Loucy (cell line): ENCODE measurements at regions not wholly inside any gene's neighbourhood (a gene's known extent, or its start where the extent isn't known, plus 50 kb on each side); places are given as distances from the start of the nearest gene placed in this dataset.

Experiments
- H2AFZ ChIP-seq: fragments of 200-600 bp; sonication (generic); 2 replicates; pipeline ENCODE4 v1.6.0; 2016; ENCODE audit warnings: antibody characterized with exemption, mild to moderate bottlenecking, low read length, moderate library complexity
- H3F3A ChIP-seq: fragments of 200-600 bp; 2 replicates; pipeline ENCODE4 v1.6.0; 2016; ENCODE audit warnings: antibody characterized with exemption, low read depth, mild to moderate bottlenecking
- H3K27me3 ChIP-seq: fragments of 200-600 bp; sonication (generic); 2 replicates; pipeline ENCODE4 v1.6.1; 2014; ENCODE audit warnings: low read length, mild to moderate bottlenecking; ENCODE audit not compliant: insufficient read depth, poor library complexity, severe bottlenecking
- H3K36me3 ChIP-seq: fragments of 200-600 bp; sonication (generic); 2 replicates; pipeline ENCODE4 v1.6.1; 2016; ENCODE audit warnings: low read length; ENCODE audit not compliant: insufficient read depth
- H3K4me1 ChIP-seq: fragments of 200-600 bp; sonication (generic); 2 replicates; pipeline ENCODE4 v1.5.1; 2014; ENCODE audit warnings: low read length, mild to moderate bottlenecking; ENCODE audit not compliant: insufficient read depth, poor library complexity, severe bottlenecking
- H3K4me2 ChIP-seq: fragments of 200-600 bp; sonication (generic); 2 replicates; pipeline ENCODE4 v1.6.0; 2014; ENCODE audit warnings: antibody characterized with exemption, low read length, low read depth, mild to moderate bottlenecking; ENCODE audit not compliant: poor library complexity, severe bottlenecking
- H3K4me3 ChIP-seq: fragments of 200-600 bp; sonication (generic); 2 replicates; pipeline ENCODE4 v1.5.1; 2014; ENCODE audit warnings: low read length, mild to moderate bottlenecking, mixed read lengths; ENCODE audit not compliant: poor library complexity, severe bottlenecking
- H3K79me2 ChIP-seq: fragments of 200-600 bp; sonication (generic); 2 replicates; pipeline ENCODE4 v1.6.1; 2014; ENCODE audit warnings: low read length; ENCODE audit not compliant: insufficient read depth
- H3K9ac ChIP-seq: fragments of 200-600 bp; sonication (generic); 2 replicates; pipeline ENCODE4 v1.6.0; 2014; ENCODE audit warnings: mild to moderate bottlenecking, low read depth, low read length, moderate library complexity; ENCODE audit not compliant: poor library complexity, severe bottlenecking
- H3K9me2 ChIP-seq: fragments of 200-600 bp; sonication (generic); replicated peaks from 2 replicates; pipeline ENCODE4 v1.6.1; 2016; ENCODE audit warnings: low read depth, low read length, mixed read lengths
- H3K9me3 ChIP-seq: fragments of 200-600 bp; sonication (generic); 2 replicates; pipeline ENCODE4 v1.6.1; 2014; ENCODE audit warnings: mild to moderate bottlenecking, antibody characterized with exemption, low read length, low read depth; ENCODE audit not compliant: insufficient read depth
- H4K20me1 ChIP-seq: fragments of 200-600 bp; sonication (generic); 2 replicates; pipeline ENCODE4 v1.6.0; 2014; ENCODE audit warnings: antibody characterized with exemption, low read length, mild to moderate bottlenecking; ENCODE audit not compliant: insufficient read depth, poor library complexity, severe bottlenecking
- EZH2phosphoT487 ChIP-seq: fragments of 200-600 bp; IDR thresholded peaks from 2 replicates; pipeline ENCODE4 v1.6.1; 2018; ENCODE audit warnings: antibody characterized with exemption, mild to moderate bottlenecking, moderate library complexity, borderline replicate concordance
- TF ChIP-seq, protein P1 (sequence below): fragments of 200-600 bp; sonication (generic); conservative IDR thresholded peaks from 2 replicates; pipeline ENCODE4 v1.5.1; 2014; ENCODE audit warnings: mild to moderate bottlenecking, antibody characterized with exemption, low read length

DNA sequence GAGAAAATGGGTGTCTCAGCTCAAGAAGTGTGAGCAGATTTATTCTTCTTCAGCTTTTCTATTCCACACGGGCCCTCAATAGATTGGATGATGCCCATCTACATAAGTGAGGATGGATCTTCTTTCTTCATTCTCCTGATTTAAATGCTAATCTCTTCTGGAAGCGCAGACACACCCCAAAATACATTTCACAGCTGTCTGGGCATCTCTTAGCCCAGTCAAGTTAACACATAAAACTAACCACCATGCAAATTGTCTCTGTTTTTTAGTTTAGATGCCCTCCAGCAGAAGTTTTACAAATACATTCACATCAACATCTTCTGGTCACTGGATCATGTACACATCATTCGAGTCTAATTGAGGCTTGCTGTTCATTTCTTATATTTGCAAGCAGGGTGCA is 249.0 kb upstream of the VCX3A start:
- Histone ChIP-seq H3K4me1 (no peaks in the 10 kb centered on the region), H3K4me3 (no peak overlapping the region), H3K9ac (no peak overlapping the region), H3K79me2 (no peaks in the 10 kb centered on the region), H3K27me3 (no peaks in the 10 kb centered on the region), H3K4me2 (no peak overlapping the region), H3F3A (no peaks in the 10 kb centered on the region), H3K36me3 (no peaks in the 10 kb centered on the region), H2AFZ (no peak overlapping the region), H3K9me2 (no peaks in the 10 kb centered on the region), H4K20me1 (no peaks in the 10 kb centered on the region), H3K9me3 (no peaks in the 10 kb centered on the region)
- TF ChIP-seq, protein P1, sequence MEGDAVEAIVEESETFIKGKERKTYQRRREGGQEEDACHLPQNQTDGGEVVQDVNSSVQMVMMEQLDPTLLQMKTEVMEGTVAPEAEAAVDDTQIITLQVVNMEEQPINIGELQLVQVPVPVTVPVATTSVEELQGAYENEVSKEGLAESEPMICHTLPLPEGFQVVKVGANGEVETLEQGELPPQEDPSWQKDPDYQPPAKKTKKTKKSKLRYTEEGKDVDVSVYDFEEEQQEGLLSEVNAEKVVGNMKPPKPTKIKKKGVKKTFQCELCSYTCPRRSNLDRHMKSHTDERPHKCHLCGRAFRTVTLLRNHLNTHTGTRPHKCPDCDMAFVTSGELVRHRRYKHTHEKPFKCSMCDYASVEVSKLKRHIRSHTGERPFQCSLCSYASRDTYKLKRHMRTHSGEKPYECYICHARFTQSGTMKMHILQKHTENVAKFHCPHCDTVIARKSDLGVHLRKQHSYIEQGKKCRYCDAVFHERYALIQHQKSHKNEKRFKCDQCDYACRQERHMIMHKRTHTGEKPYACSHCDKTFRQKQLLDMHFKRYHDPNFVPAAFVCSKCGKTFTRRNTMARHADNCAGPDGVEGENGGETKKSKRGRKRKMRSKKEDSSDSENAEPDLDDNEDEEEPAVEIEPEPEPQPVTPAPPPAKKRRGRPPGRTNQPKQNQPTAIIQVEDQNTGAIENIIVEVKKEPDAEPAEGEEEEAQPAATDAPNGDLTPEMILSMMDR = no peak
- TF ChIP-seq EZH2phosphoT487 = no peak

DNA sequence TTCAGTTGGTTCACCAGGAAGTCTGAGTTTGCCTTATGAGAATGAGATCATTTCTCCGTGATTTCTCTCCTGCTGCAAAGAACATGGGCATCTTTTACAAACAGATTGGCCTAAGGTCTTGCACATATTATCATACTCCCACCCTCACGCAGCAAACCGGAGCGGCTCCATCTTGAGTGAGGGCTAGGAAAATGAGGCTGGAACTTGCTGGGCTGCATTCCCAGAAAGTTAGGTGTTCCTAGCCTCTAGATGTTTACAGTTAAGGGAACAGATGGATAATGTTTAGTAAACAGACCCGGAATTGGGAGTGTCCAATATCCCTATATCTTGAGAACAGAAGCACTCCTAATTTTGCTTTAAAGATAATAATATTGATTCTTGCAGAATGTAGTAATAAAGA is 247.9 kb upstream of the VCX3A start:
- no peaks in the 10 kb centered on the region for H3K36me3 ChIP-seq
- no peaks in the 10 kb centered on the region for H3K27me3 ChIP-seq
- no peak overlapping the region for H2AFZ ChIP-seq
- H3F3A ChIP-seq = no peaks in the 10 kb centered on the region
- H3K79me2 ChIP-seq = no peaks in the 10 kb centered on the region
- no peak overlapping the region for H3K9ac ChIP-seq
- no peaks in the 10 kb centered on the region for H3K4me1 ChIP-seq
- no peaks in the 10 kb centered on the region for H4K20me1 ChIP-seq
- TF ChIP-seq EZH2phosphoT487 = no peak
- TF ChIP-seq, protein P1 = no peak
- no peak overlapping the region for H3K4me3 ChIP-seq
- H3K9me2 ChIP-seq = no peaks in the 10 kb centered on the region
- no peaks in the 10 kb centered on the region for H3K9me3 ChIP-seq
- no peak overlapping the region for H3K4me2 ChIP-seq

DNA sequence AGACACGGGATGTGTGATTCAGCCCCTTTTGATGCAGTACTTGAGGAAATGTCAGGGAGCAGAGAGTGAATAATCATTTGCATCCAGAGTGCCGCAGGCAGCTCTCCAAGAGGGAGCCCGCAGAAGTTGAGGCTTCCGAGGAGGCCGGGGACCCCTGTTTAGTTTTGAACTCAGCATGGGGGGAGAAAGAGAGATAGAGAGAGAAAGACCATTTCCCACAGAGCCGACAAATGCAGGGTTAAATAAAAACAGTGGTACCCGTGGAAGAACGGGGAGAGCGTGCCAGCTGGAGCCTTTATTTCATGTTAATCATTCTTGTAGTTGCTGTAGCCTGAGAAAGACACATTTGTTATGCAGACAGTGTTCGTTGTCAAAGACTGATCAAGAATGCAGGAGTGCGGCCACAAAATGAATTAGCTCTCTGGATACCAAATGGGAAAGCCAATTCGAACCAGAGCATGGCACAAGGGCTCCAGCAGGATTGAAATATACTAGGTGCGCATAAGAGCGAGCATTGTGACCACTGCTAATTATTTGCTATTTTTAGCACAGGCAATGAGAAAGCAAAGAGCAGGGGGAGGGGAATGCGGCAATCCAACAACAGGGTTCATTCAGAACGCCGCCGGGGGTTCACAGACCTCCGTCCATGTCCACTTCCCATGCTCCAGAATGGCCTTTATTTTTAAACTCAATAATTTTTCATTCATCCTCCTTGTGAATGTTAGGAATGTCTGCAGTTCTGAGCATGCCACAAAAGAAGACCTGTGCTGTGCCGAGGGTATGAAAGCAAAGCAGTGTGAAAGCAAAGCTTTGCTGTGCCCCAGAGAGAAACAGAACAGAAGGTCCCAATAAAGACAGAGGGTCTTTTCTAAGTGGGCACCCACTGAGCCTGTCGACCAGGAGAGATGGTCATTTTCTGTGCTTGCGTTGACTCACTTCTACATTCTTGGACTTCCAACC is 243.9 kb upstream of the VCX3A start:
- H3K4me2 ChIP-seq = no peak overlapping the region
- no peak overlapping the region for H3K9ac ChIP-seq
- H2AFZ ChIP-seq = no peak overlapping the region
- no peaks in the 10 kb centered on the region for H4K20me1 ChIP-seq
- no peaks in the 10 kb centered on the region for H3F3A ChIP-seq
- H3K4me3 ChIP-seq = no peak overlapping the region
- H3K9me3 ChIP-seq = no peaks in the 10 kb centered on the region
- no peaks in the 10 kb centered on the region for H3K9me2 ChIP-seq
- TF ChIP-seq, protein P1 = no peak
- no peak for TF ChIP-seq EZH2phosphoT487
- no peaks in the 10 kb centered on the region for H3K79me2 ChIP-seq
- no peaks in the 10 kb centered on the region for H3K36me3 ChIP-seq
- H3K4me1 ChIP-seq = no peaks in the 10 kb centered on the region
- no peaks in the 10 kb centered on the region for H3K27me3 ChIP-seq
